ENCODE measurements at regions not wholly inside any gene's neighbourhood (a gene's known extent, or its start where the extent isn't known, plus 50 kb on each side); places are given as distances from the start of the nearest gene placed in this dataset.
"Not testable (repeated sequence)": the region's sequence is repeated elsewhere in the genome, so short reads cannot be mapped to it uniquely, and the experiment has no call there.

GRCh38 chr7:156515911-156516790 is 124.4 kb upstream of the RNF32 start:
- no peak for DNase-seq

DNA sequence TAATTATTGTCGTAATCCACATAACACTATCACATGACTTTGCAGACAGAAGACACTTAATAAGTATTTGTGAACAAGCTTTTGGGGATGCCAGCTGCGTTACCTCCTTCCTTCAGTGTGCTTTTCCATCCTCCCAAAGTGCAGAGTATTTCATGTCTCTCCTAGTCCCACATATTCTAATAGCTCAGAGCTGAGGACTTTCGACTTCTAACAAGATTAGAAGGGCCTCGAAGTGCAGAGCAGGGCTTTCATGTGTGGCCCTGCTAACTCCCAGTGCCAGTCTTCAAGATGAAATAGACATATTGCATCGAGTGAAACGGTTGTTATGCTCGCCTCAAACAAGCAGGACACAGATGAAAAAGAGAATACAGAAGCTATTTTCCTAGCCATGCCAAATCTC is 125.7 kb upstream of the RNF32 start:
- no peak for DNase-seq

DNA sequence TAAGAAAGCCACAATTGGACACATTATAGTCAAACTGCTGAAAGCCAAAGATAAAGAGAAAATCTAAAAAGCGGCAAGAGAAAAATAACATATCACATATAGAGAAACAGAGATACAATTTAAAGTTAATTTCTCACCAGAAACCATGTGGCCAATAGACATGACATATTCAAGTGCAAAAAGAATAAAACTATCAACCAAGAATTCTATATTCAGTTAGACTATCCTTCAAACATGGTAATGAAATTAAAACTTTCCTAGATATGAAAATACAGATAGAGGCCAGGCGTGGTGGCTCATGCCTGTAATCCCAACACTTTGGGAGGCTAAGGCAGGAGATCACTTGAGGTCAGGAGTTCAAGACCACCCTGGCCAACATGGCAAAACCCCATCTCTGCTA is 129.1 kb upstream of the RNF32 start:
- no peak for DNase-seq

DNA sequence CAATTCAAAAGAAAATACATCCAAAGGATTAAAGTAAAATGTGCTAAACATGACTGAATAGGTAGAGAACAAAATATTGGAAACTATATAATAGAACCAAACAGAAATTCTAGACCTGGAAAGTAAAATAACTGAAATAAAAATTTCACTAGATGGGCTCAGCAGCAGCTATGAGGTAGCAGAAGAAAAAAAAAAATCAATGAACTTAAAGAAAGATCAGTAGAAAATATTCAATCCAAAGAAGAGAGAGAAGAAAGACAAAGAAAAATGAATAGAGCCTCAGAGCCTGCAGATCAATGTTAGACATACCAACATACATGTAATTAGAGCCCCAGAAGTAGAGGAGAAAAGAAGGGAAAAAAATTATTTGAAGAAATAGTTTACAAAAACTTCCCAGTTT is 129.6 kb upstream of the RNF32 start:
- DNase-seq = no peak

DNA sequence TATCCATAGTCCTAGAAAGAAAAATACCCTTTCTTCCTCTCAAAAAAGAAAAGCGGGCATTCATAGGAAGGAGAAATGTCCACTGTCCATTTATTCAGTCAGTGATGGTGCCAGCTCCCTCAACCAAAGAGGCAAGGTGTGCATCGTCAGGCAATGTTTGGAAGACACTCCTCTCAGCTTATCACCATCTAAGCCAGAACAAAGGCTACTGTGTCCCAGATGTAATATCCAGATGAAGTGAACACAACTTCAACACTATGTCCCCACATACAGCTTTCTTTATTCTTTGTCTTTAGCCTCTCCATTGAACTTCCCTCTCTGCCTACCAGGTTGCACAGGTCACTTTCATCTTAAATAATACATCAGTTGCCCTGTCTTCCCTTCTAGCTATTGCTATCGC is 131.4 kb upstream of the RNF32 start:
- no peak for DNase-seq

DNA sequence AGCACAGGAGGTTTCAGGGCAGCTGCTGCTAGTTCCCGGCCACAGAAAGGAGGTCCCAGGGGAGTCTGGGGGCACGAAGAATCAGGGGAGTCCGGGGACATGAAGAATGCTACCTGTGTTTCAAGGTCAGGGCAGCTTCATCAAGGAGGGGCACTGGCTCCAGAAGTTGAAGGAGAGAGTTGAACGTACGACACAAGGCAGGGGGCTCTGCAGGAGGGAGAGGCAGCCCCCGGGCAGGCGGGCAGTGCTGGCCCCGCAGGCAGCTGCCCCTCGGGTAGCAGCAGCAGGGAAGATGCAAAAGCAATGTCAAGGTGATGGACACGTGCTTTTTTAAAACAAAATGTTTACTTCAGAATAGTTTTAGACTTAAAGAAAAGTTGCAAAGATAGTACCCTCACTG is 134.7 kb upstream of the RNF32 start:
- DNase-seq = no peak

DNA sequence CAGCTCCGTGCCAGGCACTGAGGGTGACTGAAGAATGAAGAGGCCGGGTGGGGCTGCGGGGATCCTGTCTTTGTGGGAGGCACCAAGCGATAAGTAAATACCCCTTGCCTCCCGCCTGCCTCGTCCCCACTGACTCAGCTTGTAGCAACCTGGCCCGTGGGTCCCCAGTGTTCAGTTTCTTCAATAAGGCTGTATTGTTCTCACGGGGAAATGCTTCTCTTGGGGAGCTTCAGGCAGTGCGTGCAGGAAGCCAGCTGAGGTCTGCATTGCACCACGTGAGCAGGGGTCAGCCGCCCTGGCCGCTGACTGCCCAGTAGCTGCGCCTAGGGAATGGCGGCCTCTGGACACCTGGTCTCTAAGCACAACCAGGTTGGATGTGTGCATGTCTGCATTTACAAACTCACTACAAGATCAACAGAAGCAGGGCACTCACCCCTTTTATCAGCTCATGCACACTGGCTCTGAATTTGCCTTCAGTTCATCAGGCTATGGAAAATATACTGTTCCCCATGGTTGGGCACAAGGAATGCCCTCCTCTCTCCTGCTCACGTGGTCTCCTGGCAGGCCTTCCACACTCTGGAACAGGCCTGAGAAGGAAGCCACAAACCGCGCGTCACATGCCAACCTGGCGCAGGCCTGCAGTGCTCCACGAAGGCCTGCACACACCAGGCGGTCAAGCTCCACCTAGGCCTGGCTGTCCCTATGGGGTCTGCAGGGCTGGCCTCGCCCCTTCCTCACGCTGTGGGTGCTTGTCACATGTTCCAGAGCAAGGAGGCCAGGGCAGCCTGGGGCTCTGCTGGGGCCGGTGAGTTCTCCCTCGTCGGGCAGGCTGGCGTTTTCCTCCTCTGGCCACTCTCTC is 135.7 kb upstream of the RNF32 start:
- DNase-seq = no peak

- no peak for DNase-seq
Measured at GRCh38 chr7:156504006-156504405, 136.6 kb upstream of the RNF32 start.

DNA sequence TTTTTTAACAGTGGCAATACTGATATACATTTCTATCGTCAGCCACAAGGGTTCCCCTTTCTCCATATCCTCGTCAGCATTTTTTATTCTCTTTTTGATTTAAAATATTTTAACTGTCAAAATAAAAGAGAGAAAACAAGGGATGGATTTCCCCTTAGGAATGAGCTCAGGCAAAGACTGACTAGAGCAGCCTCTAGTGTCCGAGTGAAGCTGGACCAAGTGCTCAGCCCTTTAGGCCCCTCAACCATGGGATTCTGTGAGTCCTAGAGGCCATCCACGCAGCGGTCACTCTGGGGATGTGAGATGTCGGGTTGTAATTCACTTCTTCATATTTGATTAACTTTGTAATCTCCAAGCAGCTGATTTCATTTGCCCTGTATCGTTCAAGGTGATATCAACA is 137.4 kb upstream of the RNF32 start:
- no peak for DNase-seq

DNA sequence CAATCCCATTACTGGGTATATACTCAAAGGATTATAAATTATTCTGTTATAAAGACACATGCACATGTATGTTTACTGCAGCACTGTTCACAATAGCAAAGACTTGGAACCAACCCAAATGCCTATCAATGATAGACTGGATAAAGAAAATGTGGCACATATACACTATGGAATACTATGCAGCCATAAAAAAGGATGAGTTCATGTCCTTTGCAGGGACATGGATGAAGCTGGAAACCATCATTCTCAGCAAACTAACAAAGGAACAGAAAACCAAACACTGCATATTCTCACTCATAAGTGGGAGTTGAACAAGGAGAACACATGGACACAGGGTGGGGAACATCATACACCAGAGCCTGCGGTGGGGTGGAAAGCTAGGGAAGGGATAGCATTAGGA is 138.8 kb upstream of the RNF32 start:
- DNase-seq = not testable (repeated sequence)

GRCh38 chr7:156499247-156499881 is 141.2 kb upstream of the RNF32 start:
- no peak for DNase-seq

- no peak for DNase-seq
Measured at GRCh38 chr7:156497776-156498509, 142.6 kb upstream of the RNF32 start.

DNA sequence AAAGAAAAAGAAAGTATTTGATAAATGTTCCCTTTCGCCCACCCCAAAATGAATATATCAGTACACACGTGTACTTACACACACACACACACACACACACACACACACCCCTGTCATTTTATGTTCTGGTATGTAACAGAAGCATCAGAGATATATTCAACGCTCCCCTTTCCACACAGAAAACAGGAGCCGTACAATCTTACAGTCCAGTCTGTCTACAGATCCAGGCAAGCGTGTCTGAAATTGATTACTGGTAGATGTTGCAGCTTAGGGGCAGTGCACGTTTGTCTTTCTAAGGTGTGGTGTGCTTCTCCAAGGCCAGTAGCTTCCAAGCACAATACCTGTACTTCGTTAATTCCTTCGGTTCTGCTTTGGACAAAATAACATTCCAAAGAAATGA is 143.7 kb upstream of the RNF32 start:
- no peak for DNase-seq

GRCh38 chr7:156496363-156496769 is 144.2 kb upstream of the RNF32 start:
- no peak for DNase-seq

DNA sequence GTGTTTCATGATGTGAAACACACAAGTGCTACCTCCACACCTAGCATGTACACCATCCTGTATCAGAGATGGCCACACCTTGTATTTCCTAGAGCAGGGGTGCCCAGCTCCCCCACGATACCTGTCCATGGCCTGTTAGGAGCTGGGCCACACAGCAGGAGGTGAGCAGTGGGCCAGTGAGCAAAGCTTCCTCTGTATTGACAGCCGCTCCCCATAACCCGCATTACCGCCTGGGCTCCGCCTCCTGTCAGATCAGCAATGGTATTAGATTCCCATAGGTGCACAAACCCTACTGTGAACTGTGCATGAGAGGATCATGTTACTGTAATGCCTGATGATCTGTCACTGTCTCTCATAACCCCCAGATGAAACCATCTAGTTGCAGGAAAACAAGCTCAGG is 145.6 kb upstream of the RNF32 start:
- no peak for DNase-seq

DNA sequence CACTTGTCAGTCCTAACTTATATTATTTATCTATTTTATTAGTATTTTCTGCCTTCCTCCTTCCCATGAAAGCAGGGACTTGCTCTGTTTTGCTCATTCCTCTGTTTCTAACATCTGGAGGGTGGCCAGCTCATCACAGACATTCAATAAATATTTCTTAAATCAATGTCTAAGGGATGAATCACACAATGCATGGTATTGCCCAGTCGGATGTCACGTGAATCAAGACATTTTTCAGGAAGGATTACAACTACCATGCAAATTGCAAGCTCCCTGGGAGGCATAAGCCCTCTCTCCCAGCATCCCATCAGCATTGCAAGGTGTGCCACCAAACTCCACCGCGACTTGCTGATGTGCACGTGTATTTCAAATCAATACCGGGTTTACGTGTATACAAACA is 146.6 kb upstream of the RNF32 start:
- DNase-seq = no peak

- DNase-seq = no peak
Measured at GRCh38 chr7:156492170-156492569, 148.4 kb upstream of the RNF32 start.

DNA sequence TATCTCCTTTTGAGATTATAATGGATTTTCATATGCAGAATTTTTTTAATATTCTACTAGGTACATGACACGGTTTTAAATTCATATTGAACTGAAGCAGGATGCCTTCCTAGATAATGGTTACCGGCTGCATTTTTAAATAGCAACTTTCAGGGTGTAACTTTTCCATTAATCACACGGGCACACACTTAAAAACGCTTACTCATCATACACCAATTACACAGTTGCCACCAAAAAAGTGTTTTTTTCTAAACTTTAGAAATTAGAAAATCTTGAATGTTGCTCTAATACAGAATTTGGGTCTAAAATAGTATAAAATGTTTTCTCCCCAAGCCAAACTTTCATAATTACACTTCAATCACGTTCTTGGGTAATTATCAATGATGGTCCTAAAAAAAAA is 149.1 kb upstream of the RNF32 start:
- no peak for DNase-seq

DNA sequence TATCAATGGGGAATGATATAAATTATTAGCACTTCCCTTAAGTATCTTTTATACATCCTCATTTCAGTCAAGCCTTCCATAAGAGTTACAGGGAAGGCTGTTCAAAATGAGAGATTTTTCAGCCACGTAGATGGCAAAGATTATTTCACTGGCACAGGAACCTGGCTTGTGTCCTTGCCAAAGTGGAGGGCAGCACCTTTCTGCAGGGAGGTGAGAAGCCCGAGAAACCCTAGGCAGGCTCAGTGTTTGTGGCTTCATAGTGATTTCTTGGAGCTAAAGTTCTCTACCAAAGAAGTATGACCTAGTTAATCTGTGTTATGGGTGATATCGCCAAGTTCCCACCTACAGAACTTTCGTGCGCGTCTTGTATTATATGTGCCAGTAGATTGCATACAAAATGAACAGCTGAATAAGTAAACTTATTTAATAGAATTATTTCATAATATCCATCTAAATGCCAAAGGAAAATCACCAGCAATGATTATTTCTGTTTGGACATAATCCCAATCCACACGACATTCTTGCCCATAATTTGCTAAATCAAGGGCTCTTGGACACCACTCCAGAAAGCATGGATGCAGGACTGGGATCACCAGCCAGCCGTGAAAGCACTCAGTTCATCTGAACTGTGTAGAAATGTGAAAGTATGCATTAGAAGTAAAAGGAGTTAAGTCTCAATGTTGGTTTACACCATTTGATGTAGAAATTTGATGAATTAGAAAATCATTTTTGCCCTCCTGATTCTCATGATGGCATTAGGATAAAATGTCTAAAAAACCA is 150.4 kb upstream of the RNF32 start:
- DNase-seq = no peak

- DNase-seq = no peak
Measured at GRCh38 chr7:156487811-156488533, 152.6 kb upstream of the RNF32 start.

Measured in muscle of arm (tissue), 1 donor.